ENCODE measurements at regions not wholly inside any gene's neighbourhood (a gene's known extent, or its start where the extent isn't known, plus 50 kb on each side); places are given as distances from the start of the nearest gene placed in this dataset.

DNA sequence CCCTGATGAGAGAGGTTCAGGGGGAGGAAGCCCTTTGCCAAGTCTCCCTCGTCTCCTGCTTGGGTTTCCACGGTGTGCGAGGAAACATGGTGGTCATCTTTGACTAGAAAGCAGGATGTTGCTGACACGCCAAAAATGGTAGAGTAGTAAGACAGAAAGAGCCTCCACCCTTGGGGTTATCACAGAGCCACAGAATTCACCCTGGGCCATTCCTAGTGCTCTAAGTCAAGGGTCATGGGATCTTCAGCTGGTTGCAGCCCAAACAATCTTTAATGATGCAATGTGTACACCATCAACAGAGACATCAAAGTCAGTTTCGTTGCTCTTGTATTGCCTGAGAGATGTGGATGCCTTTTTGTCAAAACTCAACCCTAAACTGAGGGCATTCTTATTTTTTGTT, 201.9 kb downstream of the LY86 start:
- H3K4me1 ChIP-seq = no peaks in the 10 kb centered on the region
- H3K4me3 ChIP-seq (ENCODE audit: low read depth, low read length) = no peak overlapping the region
- no peaks in the 10 kb centered on the region for H3K27me3 ChIP-seq
- no peaks in the 10 kb centered on the region for H3K36me3 ChIP-seq
- no peaks in the 10 kb centered on the region for H3K9me3 ChIP-seq
- no peak for TF ChIP-seq CTCF (IDR thresholded peaks at IDR 0.05; ENCODE audit: low read depth, low read length)
- no peak for DNase-seq

DNA sequence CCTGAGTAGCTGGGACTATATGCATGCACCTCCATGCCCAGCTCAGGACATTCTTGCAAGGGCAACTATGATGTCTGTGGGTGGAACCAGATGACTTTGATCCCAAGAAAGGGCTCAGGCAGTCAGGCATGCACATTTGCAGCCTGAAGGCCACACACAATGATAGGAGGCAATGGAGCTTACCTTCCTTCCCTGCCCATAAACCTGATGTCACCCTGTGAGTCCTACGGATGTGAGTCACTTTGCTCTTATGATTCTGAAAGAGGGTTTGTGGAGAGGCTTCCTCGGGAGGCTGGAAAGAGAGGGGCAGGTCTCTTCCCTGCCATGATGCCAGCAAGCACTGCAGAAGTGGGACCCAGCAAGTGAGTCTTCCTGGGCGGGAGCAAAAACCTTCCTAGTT, 202.4 kb downstream of the LY86 start:
- no peak for DNase-seq
- no peaks in the 10 kb centered on the region for H3K4me1 ChIP-seq
- H3K4me3 ChIP-seq (ENCODE audit: low read depth, low read length) = no peak overlapping the region
- H3K27me3 ChIP-seq = no peaks in the 10 kb centered on the region
- H3K36me3 ChIP-seq = no peaks in the 10 kb centered on the region
- no peaks in the 10 kb centered on the region for H3K9me3 ChIP-seq
- TF ChIP-seq CTCF (IDR thresholded peaks at IDR 0.05; ENCODE audit: low read depth, low read length) = no peak

GRCh38 chr6:6793388-6794250, 205.1 kb downstream of the LY86 start:
- Histone ChIP-seq H3K9me3 (no peaks in the 10 kb centered on the region), H3K4me3 (ENCODE audit: low read depth, low read length) (no peak overlapping the region), H3K27me3 (no peaks in the 10 kb centered on the region), H3K36me3 (no peaks in the 10 kb centered on the region), H3K4me1 (no peaks in the 10 kb centered on the region)
- no peak for TF ChIP-seq CTCF (IDR thresholded peaks at IDR 0.05; ENCODE audit: low read depth, low read length)
- no peak for DNase-seq

DNA sequence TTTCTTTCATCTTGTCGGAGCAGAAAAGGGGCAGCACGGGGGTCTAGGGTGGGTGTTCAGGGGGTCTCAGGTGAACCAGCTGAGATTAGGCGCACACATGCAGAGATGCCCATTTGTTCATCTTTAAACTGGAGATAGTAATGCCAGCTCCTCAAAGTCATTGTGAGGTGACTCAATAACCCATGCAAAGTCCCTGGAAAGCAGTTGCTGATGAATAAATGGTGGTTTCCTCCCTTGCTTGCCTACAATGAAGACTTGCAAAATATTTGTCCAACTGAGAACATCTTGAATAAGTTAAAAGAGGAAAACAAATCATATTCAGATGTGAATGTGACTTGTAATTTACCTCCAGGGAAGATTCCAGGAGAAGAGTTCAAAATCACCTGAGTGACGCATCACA, 206.9 kb downstream of the LY86 start:
- Histone ChIP-seq H3K27me3 (no peaks in the 10 kb centered on the region), H3K4me1 (no peaks in the 10 kb centered on the region), H3K36me3 (no peaks in the 10 kb centered on the region), H3K9me3 (no peaks in the 10 kb centered on the region), H3K4me3 (ENCODE audit: low read depth, low read length) (no peak overlapping the region)
- TF ChIP-seq CTCF (IDR thresholded peaks at IDR 0.05; ENCODE audit: low read depth, low read length) = no peak
- no peak for DNase-seq

DNA sequence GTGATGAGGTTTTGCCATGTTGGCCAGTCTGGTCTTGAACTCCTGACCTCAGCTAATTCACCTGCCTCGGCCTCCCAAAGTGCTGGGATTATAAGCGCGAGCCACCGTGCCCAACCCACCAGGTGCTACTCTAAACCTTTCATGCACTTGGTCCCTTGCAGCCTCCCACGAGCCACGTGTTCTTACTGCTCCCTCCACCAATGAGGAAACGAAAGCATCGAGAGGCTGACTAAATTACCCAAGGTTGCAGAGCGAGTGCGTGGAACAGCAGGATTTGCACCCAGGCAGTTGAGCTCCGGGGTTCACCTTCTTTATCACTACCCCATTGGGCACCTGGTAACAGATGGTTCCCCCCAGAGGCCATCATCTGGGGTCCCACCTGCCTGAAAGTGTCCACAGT, 208.3 kb downstream of the LY86 start:
- no peak for DNase-seq
- no peaks in the 10 kb centered on the region for H3K27me3 ChIP-seq
- no peaks in the 10 kb centered on the region for H3K4me1 ChIP-seq
- TF ChIP-seq CTCF (IDR thresholded peaks at IDR 0.05; ENCODE audit: low read depth, low read length) = no peak
- no peaks in the 10 kb centered on the region for H3K36me3 ChIP-seq
- no peaks in the 10 kb centered on the region for H3K9me3 ChIP-seq
- H3K4me3 ChIP-seq (ENCODE audit: low read depth, low read length) = no peak overlapping the region

DNA sequence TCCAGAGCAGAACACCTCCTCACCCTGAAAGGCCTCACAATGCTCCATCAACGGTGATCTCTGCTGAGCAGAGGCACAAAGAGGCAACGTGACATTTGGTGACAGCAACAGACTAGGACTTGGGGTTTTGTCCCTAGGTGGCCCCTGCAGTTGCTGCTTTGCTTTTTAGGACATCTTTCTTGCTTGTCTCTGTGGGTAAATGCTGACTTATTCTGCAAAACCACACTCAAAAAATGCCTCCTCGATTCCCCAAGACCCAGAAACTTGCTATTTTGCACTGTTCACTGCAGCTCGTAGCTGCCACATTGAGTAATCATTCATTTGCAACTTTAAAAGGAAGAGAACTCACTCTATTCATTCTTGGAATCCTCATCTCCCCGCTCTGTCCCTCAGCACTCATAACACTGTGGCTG, 209.9 kb downstream of the LY86 start:
- no peaks in the 10 kb centered on the region for H3K27me3 ChIP-seq
- H3K4me1 ChIP-seq = no peaks in the 10 kb centered on the region
- H3K4me3 ChIP-seq (ENCODE audit: low read depth, low read length) = no peak overlapping the region
- no peaks in the 10 kb centered on the region for H3K36me3 ChIP-seq
- no peak for TF ChIP-seq CTCF (IDR thresholded peaks at IDR 0.05; ENCODE audit: low read depth, low read length)
- DNase-seq = no peak
- no peaks in the 10 kb centered on the region for H3K9me3 ChIP-seq
